ENCODE measurements at regions not wholly inside any gene's neighbourhood (a gene's known extent, or its start where the extent isn't known, plus 50 kb on each side); places are given as distances from the start of the nearest gene placed in this dataset.
"Not testable (repeated sequence)": the region's sequence is repeated elsewhere in the genome, so short reads cannot be mapped to it uniquely, and the experiment has no call there.

- no peak for DNase-seq
Observed at GRCh38 chr4:128688846-128689437, 120.6 kb upstream of the JADE1 start.

- no peak for DNase-seq
Observed at GRCh38 chr4:128688033-128688721, 121.3 kb upstream of the JADE1 start.

GRCh38 chr4:128686810-128687209 lies 122.7 kb upstream of the JADE1 start:
- DNase-seq: no peak

GRCh38 chr4:128686032-128686465 lies 123.5 kb upstream of the JADE1 start:
- DNase-seq: no peak

GRCh38 chr4:128684016-128684415 lies 125.5 kb upstream of the JADE1 start:
- no peak for DNase-seq

- no peak for DNase-seq
Observed at GRCh38 chr4:128682942-128683666, 126.4 kb upstream of the JADE1 start.

- DNase-seq: no peak
Observed at GRCh38 chr4:128676095-128676494, 133.4 kb upstream of the JADE1 start.

- DNase-seq: peak in 3 of 58 donors; percentile 16 to 58 (median 38)
Observed at GRCh38 chr4:128675083-128675482, 134.4 kb upstream of the JADE1 start.

GRCh38 chr4:128673159-128673558 lies 136.3 kb upstream of the JADE1 start:
- DNase-seq: not testable (repeated sequence)

- not testable (repeated sequence) for DNase-seq
Observed at GRCh38 chr4:128672596-128672995, 136.9 kb upstream of the JADE1 start.

- no peak for DNase-seq
Observed at GRCh38 chr4:128670513-128670912, 139.0 kb upstream of the JADE1 start.

- DNase-seq: no peak
Observed at GRCh38 chr4:128668566-128668965, 140.9 kb upstream of the JADE1 start.

- no peak for DNase-seq
Observed at GRCh38 chr4:128665514-128665913, 144.0 kb upstream of the JADE1 start.

- DNase-seq: no peak
Observed at GRCh38 chr4:128663325-128663724, 146.2 kb upstream of the JADE1 start.

GRCh38 chr4:128661479-128661878 lies 148.0 kb upstream of the JADE1 start:
- no peak for DNase-seq

GRCh38 chr4:128660361-128661215 lies 148.9 kb upstream of the JADE1 start:
- peak in 2 of 58 donors; percentile 9 to 34 for DNase-seq

GRCh38 chr4:128658214-128658631 lies 151.3 kb upstream of the JADE1 start:
- no peak for DNase-seq

GRCh38 chr4:128657638-128658037 lies 151.9 kb upstream of the JADE1 start:
- no peak for DNase-seq

GRCh38 chr4:128654465-128654864 lies 155.0 kb upstream of the JADE1 start:
- no peak for DNase-seq

GRCh38 chr4:128653527-128654444 lies 155.7 kb upstream of the JADE1 start:
- DNase-seq: peak in 34 of 58 donors; percentile 1 to 71 (median 18)
